Middle frontal gyrus (tissue), 1 donor: ENCODE measurements at regions not wholly inside any gene's neighbourhood (a gene's known extent, or its start where the extent isn't known, plus 50 kb on each side); places are given as distances from the start of the nearest gene placed in this dataset.

Experiments
- DNase-seq: peaks from one replicate; pipeline ENCODE4 v3.0.0-alpha.2; 2015; ENCODE audit warnings: low spot score; ENCODE audit errors: extremely low spot score

DNA sequence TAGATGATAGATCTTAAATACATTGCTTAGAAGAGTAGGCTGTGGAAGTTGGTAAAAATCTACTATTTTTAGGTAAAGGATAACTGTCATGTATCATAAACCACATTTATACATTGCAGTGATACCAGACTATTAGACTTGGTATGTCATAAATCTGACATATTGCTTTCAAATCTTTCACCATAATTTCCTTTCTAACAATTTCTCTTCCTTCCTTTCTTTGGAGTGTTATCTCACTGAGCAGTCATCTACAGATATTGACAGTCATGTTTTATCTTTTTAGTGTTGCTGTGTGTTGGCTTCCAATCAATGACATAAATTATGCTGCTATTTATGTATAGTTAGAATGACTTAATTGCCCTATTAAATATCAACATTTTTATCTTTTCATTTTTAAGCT, 588.7 kb downstream of the TUSC7 start:
- no peak for DNase-seq

DNA sequence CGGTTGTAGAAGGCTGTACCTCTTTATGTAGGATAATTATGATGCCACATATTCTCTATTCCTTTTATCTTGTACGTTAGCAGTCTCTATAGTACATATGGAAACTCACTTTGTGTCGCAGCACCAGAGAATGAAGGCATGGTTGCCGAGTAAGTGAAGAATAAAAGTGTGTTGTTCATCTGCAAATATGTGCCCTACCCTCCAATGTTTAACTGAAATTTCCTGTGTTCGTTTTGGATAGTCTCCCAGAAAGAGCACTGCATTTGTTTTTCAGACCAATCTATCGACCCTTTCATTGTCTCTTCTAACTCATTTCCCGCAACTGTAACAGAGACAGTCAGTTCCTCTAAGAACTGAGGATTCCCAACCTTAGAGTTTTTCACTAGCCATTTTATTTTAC, 592.8 kb downstream of the TUSC7 start:
- DNase-seq: no peak

DNA sequence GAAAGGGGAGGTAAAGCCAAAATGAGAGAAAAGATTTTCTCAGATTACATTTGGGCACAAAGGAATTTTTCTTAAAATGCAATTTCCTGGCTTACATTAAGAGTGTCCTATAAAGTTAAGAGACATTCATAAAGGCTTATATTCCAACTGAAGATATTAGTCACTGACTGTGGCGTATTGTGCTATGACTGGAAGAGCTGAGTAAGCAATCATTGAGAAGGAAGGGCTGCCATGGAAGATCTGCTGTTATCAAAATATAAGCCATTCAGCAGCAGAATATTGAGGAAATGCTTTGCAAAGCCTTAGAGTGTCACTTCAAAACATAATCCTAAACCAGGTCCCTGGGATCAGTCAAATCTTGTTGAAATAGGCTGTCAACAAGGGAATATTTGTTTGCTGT, 593.9 kb downstream of the TUSC7 start:
- no peak for DNase-seq

DNA sequence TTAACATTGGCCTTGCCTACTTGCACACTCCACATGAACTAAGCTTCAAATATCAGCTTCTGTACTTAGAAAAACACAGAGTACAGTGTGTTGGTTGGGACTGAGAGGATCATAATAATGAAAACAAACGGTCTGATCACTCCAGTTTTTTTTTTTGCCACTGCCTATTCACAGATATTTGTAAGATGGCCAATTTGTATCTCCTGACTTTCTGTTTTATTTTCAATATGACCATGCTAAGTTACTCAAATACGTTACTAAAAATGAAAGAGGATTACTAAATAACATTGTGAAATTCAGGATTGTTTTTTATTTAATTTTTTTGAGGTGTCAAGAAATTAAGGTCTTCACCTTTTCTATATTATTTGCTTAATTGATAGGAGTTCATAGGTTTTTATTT, 595.1 kb downstream of the TUSC7 start:
- DNase-seq: no peak

DNA sequence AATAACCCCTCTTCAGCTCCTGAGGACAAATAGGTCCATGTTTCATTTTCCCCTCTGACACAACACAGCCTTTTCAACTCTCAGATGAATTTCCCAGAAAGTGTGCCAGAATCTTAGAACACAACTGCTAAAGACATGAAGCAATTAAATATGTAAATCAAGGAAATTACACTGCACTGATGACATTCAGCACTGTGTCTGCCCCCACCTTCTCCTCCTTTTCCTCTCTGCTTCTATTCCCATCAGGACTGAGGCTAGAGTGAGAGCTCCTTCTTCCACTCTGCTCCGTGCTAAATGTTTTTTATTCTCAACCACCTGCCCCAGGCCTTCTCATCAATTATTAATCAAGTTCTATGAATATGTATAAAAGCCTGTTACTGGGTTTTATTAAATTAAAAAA, 596.1 kb downstream of the TUSC7 start:
- no peak for DNase-seq

DNA sequence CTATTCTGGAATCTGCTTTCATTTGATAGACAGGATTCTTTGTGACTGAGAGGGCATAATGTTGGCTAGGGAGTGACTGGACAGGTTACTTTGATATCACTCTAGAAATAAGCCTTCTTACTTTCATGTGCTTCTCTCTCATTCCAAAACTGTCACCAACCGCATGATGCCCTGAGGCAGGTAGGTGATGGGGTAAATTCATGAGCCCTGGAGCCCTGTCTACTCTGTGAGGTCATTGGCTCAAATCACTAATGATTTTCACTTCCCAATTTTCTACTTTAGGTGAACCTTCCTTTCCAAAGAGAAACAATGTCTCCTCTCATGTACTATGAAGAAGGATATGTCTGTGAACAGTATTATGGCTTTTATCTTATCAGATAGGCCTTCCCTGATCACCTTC, 596.7 kb downstream of the TUSC7 start:
- DNase-seq: no peak

DNA sequence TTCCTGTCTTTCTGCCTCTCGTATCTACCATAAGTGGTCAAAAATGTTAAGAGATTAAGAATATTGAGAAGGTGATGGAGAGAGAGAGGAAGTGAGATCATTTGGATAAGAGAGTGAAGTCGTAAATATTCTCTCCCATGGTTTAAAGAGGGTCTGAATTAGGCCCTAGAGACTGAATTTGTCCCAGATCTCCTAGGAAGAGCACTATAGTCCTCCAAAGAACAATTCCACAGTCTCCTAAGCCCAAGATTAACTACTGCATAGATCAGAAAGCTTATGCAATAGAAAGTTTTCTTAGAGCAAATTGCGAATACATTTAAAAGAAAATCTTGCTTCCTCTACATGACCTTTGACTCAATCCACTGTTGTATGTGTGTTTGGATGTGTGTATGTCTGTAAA, 598.8 kb downstream of the TUSC7 start:
- DNase-seq: no peak

DNA sequence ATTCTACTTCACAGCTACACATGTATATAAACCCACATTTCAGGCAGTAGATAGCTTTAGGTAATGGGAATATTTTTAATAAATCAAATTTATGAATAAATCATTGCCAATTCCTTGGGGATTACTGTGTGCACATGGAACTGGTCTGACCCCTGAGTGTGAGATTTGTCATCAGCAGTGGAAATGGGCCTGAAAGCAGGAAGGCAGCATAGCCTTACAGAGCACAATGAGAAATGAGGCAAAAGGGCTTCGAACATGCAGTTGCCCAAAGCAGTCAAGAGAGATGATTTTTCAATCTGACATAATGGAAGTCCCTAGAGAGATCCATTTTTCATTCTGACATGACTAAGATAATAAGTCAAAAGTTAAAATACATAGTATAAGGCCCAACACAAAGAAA, 599.2 kb downstream of the TUSC7 start:
- DNase-seq: no peak

DNA sequence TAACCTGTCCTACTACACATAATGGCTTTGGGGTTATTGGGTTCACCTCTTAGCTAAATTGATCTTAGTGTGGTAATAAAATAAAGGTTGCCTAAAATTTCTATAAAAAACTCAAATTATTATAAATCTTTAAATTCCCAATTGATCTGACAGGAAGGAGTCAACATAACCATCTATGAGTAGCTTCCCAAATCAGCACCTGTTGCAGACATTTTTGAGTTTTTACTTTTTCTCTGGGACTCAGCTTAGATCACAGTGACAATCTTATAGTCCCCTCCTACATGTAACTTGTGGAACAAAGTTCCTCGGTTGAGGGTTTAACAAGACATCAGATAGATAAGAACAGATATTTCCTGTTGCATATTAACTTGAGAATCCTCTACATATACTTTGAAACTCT, 601.0 kb downstream of the TUSC7 start:
- DNase-seq: no peak

DNA sequence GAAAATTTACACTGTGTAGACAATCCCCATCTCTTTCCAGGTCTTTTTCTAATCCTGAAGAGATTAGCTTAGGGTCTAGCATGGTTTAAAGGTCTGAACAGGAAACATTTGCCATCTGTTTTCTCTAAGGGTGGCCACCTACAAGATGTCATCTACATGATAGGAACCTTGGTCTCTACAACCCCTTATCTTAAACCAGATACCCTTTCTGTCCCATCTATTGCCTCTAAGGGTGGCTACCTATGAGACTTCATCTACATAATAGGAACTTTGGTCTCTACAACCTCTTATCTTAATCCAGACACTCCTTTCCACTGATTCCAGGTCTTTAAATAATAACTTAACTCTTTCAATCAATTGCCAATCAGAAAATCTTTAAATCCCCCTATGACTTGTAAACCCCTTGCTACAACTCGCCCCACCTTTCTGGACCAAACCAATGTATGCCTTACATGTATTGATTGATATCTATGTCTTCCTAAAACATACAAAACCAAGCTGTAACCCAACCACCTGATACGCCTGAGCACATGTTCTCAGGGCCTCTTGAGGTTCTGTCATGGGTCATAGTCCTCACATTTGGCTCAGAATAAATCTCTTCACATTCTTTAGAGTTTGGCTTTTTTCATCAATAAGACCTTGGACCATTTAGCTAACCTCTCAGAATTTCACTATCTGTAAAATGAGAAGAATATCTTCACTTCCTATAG, 605.0 kb downstream of the TUSC7 start:
- no peak for DNase-seq

DNA sequence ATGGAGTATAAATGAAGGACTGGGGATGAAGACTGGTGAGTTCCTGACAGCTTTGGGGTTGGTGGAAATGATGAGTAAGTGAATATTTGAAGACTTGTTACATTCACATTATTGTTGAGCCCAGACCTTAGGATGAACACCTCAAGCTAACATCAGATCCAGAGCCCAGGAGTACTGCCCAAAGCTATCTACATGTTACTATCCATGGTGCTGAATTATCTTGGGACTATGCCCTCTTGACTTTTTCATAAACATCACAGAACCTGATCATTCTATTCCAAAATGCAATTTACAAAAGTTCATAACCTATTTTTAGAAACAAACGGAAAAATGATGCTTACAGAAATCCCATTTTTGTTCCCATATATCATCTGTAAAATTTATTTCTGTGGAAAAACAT, 613.3 kb downstream of the TUSC7 start:
- DNase-seq: no peak

DNA sequence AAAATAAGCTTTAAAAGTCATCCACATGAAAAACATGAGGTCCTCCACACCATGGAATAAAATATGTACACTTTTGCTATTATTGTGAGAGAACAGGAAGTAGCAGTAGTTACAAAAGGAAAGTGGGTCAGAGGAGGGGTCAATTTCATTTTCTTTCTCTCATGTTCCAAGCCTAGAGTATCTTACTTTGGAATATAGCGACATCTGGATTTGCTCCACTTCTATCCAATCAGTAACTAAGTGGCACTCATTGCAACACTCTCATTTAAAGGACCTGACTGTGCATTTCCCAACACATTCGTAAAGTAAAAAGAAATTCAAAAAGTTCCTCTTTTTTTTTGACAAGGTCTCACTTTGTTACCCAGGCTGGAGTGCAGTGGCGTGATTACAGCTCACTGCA, 637.3 kb downstream of the TUSC7 start:
- no peak for DNase-seq

DNA sequence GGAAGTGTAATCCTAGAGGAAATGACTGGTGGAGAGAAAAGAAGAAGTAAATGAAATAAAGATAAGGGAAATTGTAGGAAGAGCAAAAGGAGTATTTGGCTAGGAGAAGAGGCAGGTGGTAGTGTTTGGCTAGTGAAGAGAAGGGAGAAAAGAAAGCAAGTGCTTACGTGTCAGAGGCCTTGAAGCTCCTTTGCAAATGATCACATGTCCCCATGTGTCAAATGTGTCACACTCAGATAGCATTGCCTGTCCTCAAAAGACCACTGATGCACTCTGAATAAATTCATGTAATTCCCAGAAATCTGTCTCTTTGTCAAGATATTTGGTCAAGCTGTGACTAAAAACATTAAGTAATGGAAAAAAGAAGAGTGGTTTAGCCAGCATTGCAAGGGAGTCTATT, 639.3 kb downstream of the TUSC7 start:
- no peak for DNase-seq

DNA sequence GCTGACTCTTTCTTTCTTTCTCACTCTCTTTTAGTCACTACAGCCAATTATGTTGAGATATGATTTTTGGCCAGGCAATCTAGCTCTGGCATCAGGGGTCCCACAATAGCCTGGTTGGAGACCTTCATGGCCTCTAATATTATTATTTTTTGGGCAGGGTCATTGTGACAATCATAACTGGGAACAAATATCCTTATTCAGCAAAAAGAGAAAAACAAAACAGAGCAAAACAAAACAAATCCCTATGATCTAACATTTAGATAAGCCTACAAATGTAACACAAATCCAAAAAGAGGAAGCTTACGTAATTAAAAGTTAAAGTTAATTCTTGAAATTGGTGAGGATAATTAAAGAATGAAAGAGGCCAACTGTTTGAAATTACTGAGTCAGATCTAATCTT, 640.0 kb downstream of the TUSC7 start:
- DNase-seq: no peak

DNA sequence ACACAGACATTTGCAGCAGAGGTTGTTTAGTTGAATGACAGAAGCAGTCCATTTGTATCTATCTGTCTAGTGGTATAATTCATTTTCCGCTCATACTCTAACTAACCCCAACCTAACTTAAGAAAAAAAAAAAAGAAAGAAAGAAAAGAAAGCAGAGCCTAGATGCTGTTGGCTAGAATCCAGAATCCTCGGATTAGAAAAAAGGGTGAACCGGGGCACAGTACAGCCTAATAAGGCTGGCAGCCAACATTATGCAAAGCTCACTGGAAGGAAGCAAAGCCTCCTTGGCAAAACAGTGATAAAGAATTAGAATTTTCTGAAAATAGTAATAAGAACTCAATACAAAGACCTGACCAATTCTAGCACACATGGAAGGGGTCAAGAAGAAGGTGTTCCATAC, 640.8 kb downstream of the TUSC7 start:
- DNase-seq: no peak

DNA sequence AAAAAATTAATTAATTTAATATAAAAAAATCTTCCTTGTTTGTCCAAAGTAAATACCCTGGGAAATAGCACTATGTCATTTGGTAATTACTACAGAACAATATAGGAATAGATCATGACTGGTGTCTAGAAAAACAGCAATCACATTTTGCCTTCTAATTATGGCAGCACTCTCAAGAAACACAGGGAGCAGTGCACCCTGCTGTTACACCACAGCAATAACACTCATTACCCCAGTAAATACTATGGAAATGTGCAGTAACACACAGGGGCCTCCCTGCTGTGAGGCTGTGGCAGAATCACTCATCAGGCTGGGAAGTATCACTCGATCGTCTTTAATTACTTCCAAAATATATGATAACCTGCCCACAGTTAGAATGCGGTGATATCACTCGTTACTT, 646.0 kb downstream of the TUSC7 start:
- no peak for DNase-seq

DNA sequence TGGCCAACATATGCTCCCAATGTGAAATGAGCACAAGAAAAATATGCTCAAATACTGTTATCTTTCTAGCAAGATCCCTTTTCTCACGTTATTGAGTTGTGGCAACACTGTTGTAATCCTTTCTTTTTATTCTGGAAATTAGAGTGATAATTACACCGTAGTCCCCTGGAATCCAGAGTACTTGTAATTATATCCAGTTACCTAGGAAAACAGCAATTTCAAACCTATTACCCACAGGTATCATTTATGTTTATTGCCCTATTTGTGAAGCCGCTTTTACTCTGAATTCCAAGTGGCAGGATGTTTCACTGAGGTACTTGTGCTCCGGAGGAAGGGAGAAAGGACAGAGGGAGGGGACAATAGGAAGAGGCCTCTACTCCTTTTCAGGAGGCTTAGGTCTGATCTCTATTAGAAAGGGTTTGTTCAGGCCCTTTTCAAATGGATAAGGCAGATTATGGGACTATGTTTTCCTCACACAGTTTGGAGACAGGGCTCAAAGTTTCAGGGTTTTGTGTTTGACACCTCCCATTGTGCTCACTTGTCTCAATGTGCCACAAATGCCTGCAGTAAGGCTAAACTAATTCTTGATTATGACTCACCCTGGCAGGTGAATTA, 646.6 kb downstream of the TUSC7 start:
- DNase-seq: no peak

DNA sequence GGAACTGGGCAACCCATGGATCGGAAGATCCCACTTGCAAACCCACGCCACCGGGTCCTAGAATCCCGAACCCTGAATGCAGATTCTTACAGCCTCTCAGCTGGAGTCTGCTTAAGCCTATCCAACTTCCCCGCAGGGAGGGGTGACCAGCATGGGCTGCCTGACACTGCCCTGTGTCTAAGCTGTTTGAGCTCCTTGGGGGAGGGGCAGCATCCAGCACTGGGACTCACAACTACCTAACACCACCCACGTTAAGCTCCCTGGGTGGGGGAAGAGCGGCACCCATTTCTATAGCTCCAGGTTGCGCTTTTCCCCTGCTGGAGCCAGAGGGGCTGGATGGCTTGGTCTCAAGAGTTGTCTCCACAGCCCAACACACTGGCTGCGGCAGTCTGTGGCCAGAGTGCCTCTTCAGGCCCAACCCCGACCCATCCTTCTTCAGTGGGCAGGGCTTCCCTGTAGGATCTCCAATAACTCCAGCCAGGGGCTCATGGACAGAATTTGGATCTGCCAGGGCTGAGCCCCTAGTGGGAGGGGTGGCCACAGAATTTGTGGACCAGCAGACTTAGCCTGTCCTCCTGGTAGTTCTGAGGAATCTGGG, 649.2 kb downstream of the TUSC7 start:
- no peak for DNase-seq

DNA sequence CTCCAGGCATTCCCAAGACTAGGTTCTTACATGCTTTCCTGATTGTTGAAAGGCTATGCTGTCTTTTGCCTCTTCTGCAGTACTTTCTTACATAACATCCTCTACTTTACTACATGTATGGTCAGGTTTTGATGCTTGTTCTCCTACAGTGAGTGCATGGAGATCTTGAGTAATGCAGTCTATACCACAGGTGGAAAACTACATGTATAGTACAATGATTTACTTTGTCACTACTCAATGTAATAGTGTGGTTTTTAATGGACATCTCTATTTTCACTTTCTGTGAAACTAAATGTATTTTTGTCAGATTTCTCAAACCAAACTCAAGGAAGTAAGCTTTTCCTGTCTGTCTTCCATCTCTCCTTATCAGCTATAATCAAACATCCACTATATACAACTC, 657.0 kb downstream of the TUSC7 start:
- no peak for DNase-seq

DNA sequence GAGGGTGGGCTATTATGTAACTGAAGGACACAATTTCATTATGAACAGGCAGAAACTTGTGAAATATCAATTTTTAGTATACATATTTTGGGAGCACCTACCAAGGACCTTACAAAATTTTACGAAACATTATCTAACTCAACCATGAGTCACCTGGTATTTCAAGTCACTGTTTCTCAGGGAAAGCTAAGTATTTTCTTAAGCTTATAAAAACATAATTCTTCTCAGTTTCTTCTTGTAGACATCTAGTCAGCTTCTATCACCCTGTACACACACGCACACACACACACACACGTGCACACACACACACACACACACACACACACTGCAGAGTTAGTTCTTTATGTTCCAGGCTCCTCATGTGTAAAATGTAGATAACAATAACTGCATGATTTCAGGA, 658.3 kb downstream of the TUSC7 start:
- DNase-seq: no peak

DNA sequence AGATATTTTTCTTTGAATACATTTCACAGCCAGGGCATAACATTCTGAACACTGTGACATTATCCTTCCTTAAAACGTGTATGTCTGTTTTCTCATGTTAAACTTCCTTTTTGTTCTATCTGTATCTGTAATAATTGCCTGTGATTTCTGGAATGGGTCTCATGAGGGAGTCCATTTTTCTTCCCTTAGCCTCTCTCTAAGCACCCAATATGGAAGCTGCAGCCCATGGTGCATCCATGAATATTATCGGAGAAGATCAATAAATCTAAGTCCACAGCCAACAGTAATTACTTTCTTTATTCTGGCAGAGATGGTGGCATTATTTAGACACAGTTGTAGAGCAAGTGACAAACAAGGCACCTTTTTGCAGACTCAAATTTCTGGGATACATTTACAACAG, 671.1 kb downstream of the TUSC7 start:
- DNase-seq: no peak

DNA sequence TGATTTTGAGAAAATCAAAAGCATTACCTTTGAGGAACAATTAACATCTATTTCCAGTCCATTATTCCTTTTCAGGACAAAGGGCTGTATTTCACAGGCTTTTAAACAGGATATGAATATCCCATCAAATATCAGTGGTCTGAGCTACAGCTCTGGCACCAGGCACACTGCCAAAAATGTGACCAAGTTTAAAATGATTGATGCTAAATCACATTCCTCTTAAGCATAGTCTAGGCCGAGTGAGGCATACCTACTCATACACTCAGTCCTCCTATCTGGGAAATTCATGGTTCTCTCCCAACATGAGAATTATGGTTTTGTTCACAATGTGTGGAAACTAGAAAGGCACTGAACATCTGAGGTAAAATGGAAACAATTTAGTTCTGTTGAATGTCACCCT, 683.5 kb downstream of the TUSC7 start:
- DNase-seq: no peak
